HG02943 (cell line): ENCODE measurements at regions not wholly inside any gene's neighbourhood (a gene's known extent, or its start where the extent isn't known, plus 50 kb on each side); places are given as distances from the start of the nearest gene placed in this dataset.

Source experiments
- ATAC-seq: cut with Tn5 transposase; IDR thresholded peaks from one replicate; pipeline ENCODE4 v1.9.1; 2021; ENCODE audit warnings: mild to moderate bottlenecking, low read depth, moderate library complexity; ENCODE audit not compliant: unreplicated experiment

GRCh38 chr20:11849976-11850670 is 67.6 kb upstream of the BTBD3 start:
- ATAC-seq: no peak

- no peak for ATAC-seq
Measured at GRCh38 chr20:11850901-11851300, 66.8 kb upstream of the BTBD3 start.

DNA sequence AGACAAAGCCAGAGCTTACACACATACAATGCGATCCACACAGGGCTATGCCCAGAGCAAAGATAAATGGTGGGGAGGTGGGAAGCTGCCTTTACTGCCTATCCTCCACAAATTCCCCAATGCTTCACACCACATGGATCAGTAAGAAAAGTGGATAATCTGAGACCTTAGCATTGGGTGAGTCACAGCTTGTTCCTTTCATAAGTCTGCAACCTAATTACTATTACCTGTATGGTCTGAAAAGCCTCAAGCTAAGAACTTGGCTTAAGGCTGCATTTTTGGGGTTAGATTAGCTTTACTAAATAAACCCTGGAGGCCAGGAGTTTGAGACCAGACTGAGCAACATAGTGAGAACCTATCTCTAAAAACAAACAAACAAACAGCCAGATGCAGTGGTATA is 66.0 kb upstream of the BTBD3 start:
- no peak for ATAC-seq

DNA sequence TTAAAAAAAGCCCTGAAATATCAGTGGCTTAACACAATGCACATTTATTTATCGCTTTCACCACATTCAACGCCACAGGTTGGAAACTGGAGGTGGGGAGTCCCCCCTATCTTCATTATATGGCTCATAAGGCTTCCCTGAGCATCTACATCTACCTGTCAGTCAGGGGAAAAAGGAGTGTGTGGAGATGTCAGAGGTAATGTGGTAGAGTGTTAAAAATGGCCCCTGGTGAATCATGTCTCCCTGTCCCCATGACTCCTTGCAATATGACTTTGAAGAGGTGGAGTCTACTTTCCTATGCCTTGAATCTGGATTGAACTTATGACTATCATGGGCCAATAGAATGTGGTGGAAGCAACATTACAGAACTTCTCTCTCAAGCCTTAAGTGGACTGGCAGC is 65.5 kb upstream of the BTBD3 start:
- ATAC-seq: no peak

DNA sequence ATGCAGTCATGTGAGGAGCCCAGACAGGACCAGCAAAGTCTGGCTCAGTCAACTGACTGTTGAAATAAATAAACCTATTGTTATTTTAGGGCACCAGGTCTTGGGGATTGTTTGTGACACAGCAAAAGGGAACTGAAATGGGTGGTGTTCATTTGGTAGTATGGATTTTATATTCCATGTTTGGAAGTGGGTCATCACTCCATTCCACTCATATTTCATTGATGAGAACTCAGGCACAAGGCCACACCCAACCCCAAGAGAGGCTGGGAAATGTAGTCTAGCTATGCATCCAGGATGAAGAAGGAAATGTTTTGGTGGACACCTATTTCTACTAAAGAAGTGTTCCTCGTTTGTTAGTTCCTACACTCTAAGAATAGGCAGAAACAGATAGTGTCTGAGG is 64.9 kb upstream of the BTBD3 start:
- ATAC-seq: no peak

DNA sequence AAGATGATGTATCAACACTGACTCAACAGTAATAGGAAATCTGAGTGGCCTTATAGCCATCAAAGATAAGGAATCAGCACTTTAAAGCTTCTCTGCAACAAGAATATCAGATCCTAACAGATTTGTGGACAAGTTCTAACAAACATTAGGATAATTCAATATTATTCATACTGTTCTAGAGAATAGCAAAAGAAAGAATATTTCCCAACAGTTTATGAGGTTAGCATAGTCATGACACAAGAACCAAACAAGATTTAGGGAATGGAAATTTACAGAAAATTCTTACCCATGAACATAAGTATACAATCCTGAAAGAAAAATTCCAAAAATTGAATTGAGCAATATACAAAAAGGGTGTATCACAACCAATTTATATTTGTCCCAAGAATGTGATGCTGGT is 64.3 kb upstream of the BTBD3 start:
- ATAC-seq: no peak

GRCh38 chr20:11861479-11861878 is 56.2 kb upstream of the BTBD3 start:
- ATAC-seq: no peak

DNA sequence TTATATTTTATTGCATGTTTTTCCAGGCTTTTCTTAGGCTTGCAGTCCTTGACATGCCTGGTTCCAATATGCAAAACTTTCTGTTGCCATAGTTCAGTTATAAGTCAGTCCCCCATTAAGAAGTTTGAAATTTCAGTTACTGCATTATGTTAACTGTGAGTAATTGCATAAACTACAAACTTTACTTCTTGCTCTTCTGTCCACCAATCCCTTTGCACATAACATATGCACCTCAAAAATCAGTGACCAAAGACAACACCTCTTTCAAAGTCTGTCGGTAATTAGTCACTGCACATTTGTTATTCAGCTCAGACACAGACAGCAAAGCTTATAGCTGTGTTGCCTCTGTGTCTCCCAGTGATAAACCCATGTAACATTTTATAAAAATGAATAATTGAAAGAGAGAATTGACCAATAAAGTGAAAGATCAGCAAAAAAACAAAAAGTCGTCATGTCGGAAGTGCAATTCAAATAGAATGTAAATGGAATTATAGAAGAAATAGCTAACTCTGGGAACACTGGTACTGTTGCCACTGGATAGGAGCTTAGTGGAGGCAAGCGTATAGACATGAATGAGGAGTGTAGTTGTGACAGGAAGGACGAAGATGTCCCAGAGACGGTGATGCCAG is 50.3 kb upstream of the BTBD3 start:
- ATAC-seq: no peak
